ENCODE measurements at regions not wholly inside any gene's neighbourhood (a gene's known extent, or its start where the extent isn't known, plus 50 kb on each side); places are given as distances from the start of the nearest gene placed in this dataset.

GRCh38 chr2:144012304-144012703 lies 507.6 kb downstream of the ZEB2 start:
- Histone ChIP-seq H3K4me3 (no peak overlapping the region), H3K36me3 (no peaks in the 10 kb centered on the region), H3K27ac (no peak overlapping the region), H3K27me3 (no peaks in the 10 kb centered on the region), H3K9me3 (no peaks in the 10 kb centered on the region), H3K4me1 (no peaks in the 10 kb centered on the region)
- no peak for DNase-seq
- TF ChIP-seq, protein P1, sequence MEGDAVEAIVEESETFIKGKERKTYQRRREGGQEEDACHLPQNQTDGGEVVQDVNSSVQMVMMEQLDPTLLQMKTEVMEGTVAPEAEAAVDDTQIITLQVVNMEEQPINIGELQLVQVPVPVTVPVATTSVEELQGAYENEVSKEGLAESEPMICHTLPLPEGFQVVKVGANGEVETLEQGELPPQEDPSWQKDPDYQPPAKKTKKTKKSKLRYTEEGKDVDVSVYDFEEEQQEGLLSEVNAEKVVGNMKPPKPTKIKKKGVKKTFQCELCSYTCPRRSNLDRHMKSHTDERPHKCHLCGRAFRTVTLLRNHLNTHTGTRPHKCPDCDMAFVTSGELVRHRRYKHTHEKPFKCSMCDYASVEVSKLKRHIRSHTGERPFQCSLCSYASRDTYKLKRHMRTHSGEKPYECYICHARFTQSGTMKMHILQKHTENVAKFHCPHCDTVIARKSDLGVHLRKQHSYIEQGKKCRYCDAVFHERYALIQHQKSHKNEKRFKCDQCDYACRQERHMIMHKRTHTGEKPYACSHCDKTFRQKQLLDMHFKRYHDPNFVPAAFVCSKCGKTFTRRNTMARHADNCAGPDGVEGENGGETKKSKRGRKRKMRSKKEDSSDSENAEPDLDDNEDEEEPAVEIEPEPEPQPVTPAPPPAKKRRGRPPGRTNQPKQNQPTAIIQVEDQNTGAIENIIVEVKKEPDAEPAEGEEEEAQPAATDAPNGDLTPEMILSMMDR (IDR thresholded peaks at IDR 0.05), result no peak
- no peak for TF ChIP-seq POLR2A (IDR thresholded peaks at IDR 0.05)
- intact Hi-C loops (cut with DNase I; ENCODE audit: low total_unique reads), result no loop called here

DNA sequence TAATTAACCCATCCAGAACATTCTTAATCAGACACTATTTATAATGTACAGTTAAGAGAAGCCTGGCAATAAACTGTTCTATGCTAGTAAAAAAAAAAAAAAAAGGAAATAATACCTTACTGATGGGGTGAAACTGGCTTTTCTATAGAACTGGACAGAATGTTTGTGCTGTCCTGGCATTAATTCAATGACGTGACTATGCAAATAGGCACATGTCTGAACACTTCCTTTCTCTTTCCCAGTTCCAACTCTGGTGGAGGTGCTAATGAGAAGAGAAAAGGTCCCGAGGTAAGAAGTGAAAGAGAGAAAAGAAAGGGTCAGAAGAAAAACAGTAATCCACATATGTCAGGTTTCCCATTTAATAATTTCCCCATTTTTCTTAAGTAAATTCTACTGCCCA lies 508.4 kb downstream of the ZEB2 start:
- TF ChIP-seq POLR2A (IDR thresholded peaks at IDR 0.05), result no peak
- TF ChIP-seq, protein P1 (IDR thresholded peaks at IDR 0.05), result no peak
- H3K4me1 ChIP-seq, result no peaks in the 10 kb centered on the region

GRCh38 chr2:144011098-144011497 lies 508.8 kb downstream of the ZEB2 start:
- H3K36me3 ChIP-seq, result no peaks in the 10 kb centered on the region
- H3K9me3 ChIP-seq, result no peaks in the 10 kb centered on the region
- no peak for DNase-seq
- no peak overlapping the region for H3K27ac ChIP-seq
- no peak overlapping the region for H3K4me3 ChIP-seq
- H3K4me1 ChIP-seq, result no peaks in the 10 kb centered on the region
- no peak for TF ChIP-seq POLR2A (IDR thresholded peaks at IDR 0.05)
- TF ChIP-seq, protein P1 (IDR thresholded peaks at IDR 0.05), result no peak
- no peaks in the 10 kb centered on the region for H3K27me3 ChIP-seq
- intact Hi-C loops (cut with DNase I; ENCODE audit: low total_unique reads), result no loop called here

More for the DNA sequence above, 508.4 kb downstream of the ZEB2 start:
- Histone ChIP-seq H3K9me3 (no peaks in the 10 kb centered on the region), H3K27ac (no peak overlapping the region), H3K4me3 (no peak overlapping the region), H3K36me3 (no peaks in the 10 kb centered on the region), H3K27me3 (no peaks in the 10 kb centered on the region)
- no peak for DNase-seq
- intact Hi-C loops (cut with DNase I; ENCODE audit: low total_unique reads), result no loop called here

GRCh38 chr2:144010096-144010836 lies 509.7 kb downstream of the ZEB2 start:
- H3K9me3 ChIP-seq, result no peaks in the 10 kb centered on the region
- H3K27me3 ChIP-seq, result no peaks in the 10 kb centered on the region
- no peak for DNase-seq
- no peak overlapping the region for H3K27ac ChIP-seq
- intact Hi-C loops (cut with DNase I; ENCODE audit: low total_unique reads), result no loop called here
- H3K36me3 ChIP-seq, result no peaks in the 10 kb centered on the region
- H3K4me3 ChIP-seq, result no peak overlapping the region
- no peaks in the 10 kb centered on the region for H3K4me1 ChIP-seq
- no peak for TF ChIP-seq POLR2A (IDR thresholded peaks at IDR 0.05)
- TF ChIP-seq, protein P1 (IDR thresholded peaks at IDR 0.05), result no peak

- DNase-seq, result no peak
- Histone ChIP-seq H3K27ac (no peak overlapping the region), H3K36me3 (no peaks in the 10 kb centered on the region), H3K27me3 (no peaks in the 10 kb centered on the region), H3K9me3 (no peaks in the 10 kb centered on the region), H3K4me1 (no peaks in the 10 kb centered on the region), H3K4me3 (no peak overlapping the region)
- no peak for TF ChIP-seq POLR2A (IDR thresholded peaks at IDR 0.05)
- TF ChIP-seq, protein P1 (IDR thresholded peaks at IDR 0.05), result no peak
- intact Hi-C loops (cut with DNase I; ENCODE audit: low total_unique reads), result no loop called here
Measured at GRCh38 chr2:144006139-144006538, 513.8 kb downstream of the ZEB2 start.

Data from uterus (tissue), 3 donors.